ENCODE measurements at regions not wholly inside any gene's neighbourhood (a gene's known extent, or its start where the extent isn't known, plus 50 kb on each side); places are given as distances from the start of the nearest gene placed in this dataset.

- TF ChIP-seq EP300 (IDR thresholded peaks at IDR 0.05) (no peak), POLR2A (IDR thresholded peaks at IDR 0.05) (no peak), CTCF (IDR thresholded peaks at IDR 0.05) (no peak), POLR2AphosphoS5 (IDR thresholded peaks at IDR 0.05) (no peak)
Observed at GRCh38 chr10:44552726-44553125, 167.8 kb upstream of the CXCL12 start.
